ENCODE measurements at regions not wholly inside any gene's neighbourhood (a gene's known extent, or its start where the extent isn't known, plus 50 kb on each side); places are given as distances from the start of the nearest gene placed in this dataset.

DNA sequence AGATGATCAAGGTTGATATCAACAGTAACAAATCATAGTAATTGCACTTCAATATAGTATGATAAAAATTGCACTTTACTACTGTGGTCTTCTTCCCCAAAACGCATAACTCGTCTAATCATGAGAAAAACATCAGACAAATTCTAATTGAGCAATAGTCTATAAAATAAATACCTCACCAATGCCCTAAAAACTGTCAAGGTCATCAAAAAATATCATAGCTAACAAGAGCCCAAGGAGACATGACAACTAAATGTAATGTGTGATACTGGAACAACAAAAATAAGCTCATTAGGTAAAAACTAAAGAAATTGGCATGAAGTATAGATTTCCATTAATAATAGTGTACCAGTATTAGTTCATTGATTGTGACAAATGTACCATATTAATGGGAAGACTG is 85.6 kb upstream of the LRRC3B start:
- Mint-ChIP-seq H3K4me3 (no peak overlapping the region), H3K27me3 (no peaks in the 10 kb centered on the region), H3K36me3 (ENCODE audit: low read depth) (no peaks in the 10 kb centered on the region), H3K4me1 (ENCODE audit: low read depth) (no peaks in the 10 kb centered on the region), H3K9me3 (no peaks in the 10 kb centered on the region), H3K27ac (no peak overlapping the region)
- intact Hi-C loops (cut with micrococcal nuclease) = no loop called here
- no peak for DNase-seq
- no peak for TF ChIP-seq CTCF (IDR thresholded peaks at IDR 0.05)
- ChIA-PET POLR2A (no interaction called here), CTCF (no interaction called here)
- no peak for ATAC-seq

GRCh38 chr3:26550413-26550812 is 72.2 kb upstream of the LRRC3B start:
- Mint-ChIP-seq H3K36me3 (ENCODE audit: low read depth) (no peaks in the 10 kb centered on the region), H3K9me3 (no peaks in the 10 kb centered on the region), H3K27me3 (no peaks in the 10 kb centered on the region), H3K27ac (no peak overlapping the region), H3K4me3 (no peak overlapping the region), H3K4me1 (ENCODE audit: low read depth) (no peaks in the 10 kb centered on the region)
- DNase-seq (no peak), ATAC-seq (no peak)
- TF ChIP-seq CTCF (IDR thresholded peaks at IDR 0.05) = no peak
- POLR2A ChIA-PET = no interaction called here
- CTCF ChIA-PET = no interaction called here
- intact Hi-C loops (cut with micrococcal nuclease) = no loop called here

GRCh38 chr3:26556637-26557036 is 65.9 kb upstream of the LRRC3B start:
- Mint-ChIP-seq H3K36me3 (ENCODE audit: low read depth) (no peaks in the 10 kb centered on the region), H3K4me3 (no peak overlapping the region), H3K9me3 (peaks cover 3% of the 10 kb centered on the region), H3K27me3 (no peaks in the 10 kb centered on the region), H3K27ac (no peak overlapping the region), H3K4me1 (ENCODE audit: low read depth) (no peaks in the 10 kb centered on the region)
- ATAC-seq (no peak), DNase-seq (no peak)
- TF ChIP-seq CTCF (IDR thresholded peaks at IDR 0.05) = no peak
- intact Hi-C loops (cut with micrococcal nuclease) = no loop called here
- CTCF ChIA-PET = no interaction called here
- POLR2A ChIA-PET = no interaction called here

GRCh38 chr3:26558257-26558656 is 64.3 kb upstream of the LRRC3B start:
- TF ChIP-seq CTCF (IDR thresholded peaks at IDR 0.05) = no peak
- intact Hi-C loops (cut with micrococcal nuclease) = no loop called here
- POLR2A ChIA-PET = no interaction called here

DNA sequence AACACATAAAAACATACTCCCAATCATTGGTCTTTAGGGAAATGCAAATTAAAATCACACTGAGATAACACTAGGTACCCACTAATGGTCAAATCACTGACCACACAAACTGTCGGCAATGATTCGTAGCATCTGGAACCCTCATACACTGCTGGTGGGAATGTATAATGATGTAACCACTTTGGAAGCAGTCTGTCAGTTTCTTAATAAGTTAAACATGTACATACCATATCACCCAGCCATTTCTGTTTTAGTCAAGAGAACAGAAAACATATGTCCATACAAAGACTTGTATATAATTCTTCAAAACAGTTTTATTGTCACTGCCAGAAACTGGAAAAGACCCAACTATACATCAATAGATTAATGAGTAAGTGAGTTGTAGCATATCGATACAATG is 63.3 kb upstream of the LRRC3B start:
- Mint-ChIP-seq H3K4me1 (ENCODE audit: low read depth) (no peaks in the 10 kb centered on the region), H3K4me3 (no peak overlapping the region), H3K36me3 (ENCODE audit: low read depth) (no peaks in the 10 kb centered on the region), H3K9me3 (peaks cover 3% of the 10 kb centered on the region), H3K27me3 (no peaks in the 10 kb centered on the region), H3K27ac (no peak overlapping the region)
- no peak for TF ChIP-seq CTCF (IDR thresholded peaks at IDR 0.05)
- ATAC-seq = no peak
- intact Hi-C loops (cut with micrococcal nuclease) = no loop called here
- CTCF ChIA-PET = no interaction called here
- POLR2A ChIA-PET = no interaction called here
- no peak for DNase-seq

More at GRCh38 chr3:26558257-26558656, 64.3 kb upstream of the LRRC3B start:
- H3K4me3 Mint-ChIP-seq = no peak overlapping the region
- H3K27me3 Mint-ChIP-seq = no peaks in the 10 kb centered on the region
- no peak for ATAC-seq
- peaks cover 3% of the 10 kb centered on the region for H3K9me3 Mint-ChIP-seq
- no peaks in the 10 kb centered on the region for H3K36me3 Mint-ChIP-seq (ENCODE audit: low read depth)
- no peak overlapping the region for H3K27ac Mint-ChIP-seq
- H3K4me1 Mint-ChIP-seq (ENCODE audit: low read depth) = no peaks in the 10 kb centered on the region
- DNase-seq = no peak
- CTCF ChIA-PET = no interaction called here

Data from activated CD8-positive, alpha-beta T cell treated with anti-CD3 and anti-CD28 coated beads for 36 hours (primary cell).